K562 (cell line): ENCODE measurements at regions not wholly inside any gene's neighbourhood (a gene's known extent, or its start where the extent isn't known, plus 50 kb on each side); places are given as distances from the start of the nearest gene placed in this dataset.

Source experiments
- ATAC-seq: fragments of 200-7000 bp; cut with Tn5 transposase; 3 replicates; pipeline ENCODE4 v1.9.1; 2020; ENCODE audit warnings: moderate library complexity
- BruUV-seq: library from RNA; stranded (reverse); fragments of 400-500 nt; replicated peaks from 2 replicates; lab custom pipeline; 2021; lab: Mats Ljungman, UMichigan
- CTCF ChIA-PET: fragments of 300-600 bp; formaldehyde crosslinking; extraction: SDS; loops from one replicate; lab custom pipeline; 2021; ENCODE audit warnings: low intra/inter-chr PET ratio; lab: Yijun Ruan, JAX
- POLR2A ChIA-PET: fragments of 300-600, 350-650 bp; sonication (Branson Sonifier 250); formaldehyde crosslinking; extraction: SDS; loops from one replicate; lab custom pipeline; 2021; ENCODE audit warnings: antibody characterized with exemption, inconsistent platforms; lab: Yijun Ruan, JAX
- DNase-seq, 4 experiments: peaks; one replicate each; pipeline versions ENCODE4 v3.0.0 to v3.0.0-alpha.2; 2011 to 2018; ENCODE audit warnings: low spot score in 3 of 4, mixed read lengths in 3 of 4; ENCODE audit errors: extremely low read depth in 1 of 4
- FAIRE-seq: peaks from 2 replicates; lab custom pipeline; 2011; peaks lifted over from hg19 to GRCh38; lab: Jason Lieb, UNC
- H2AFZ ChIP-seq: 2 replicates; pipeline ENCODE4 v1.6.0; 2011; ENCODE audit warnings: low read depth, low read length, control low read depth, inconsistent platforms
- H3K27ac ChIP-seq: fragments of 200-600 bp; 3 replicates; pipeline ENCODE4 v1.8.0; 2011; ENCODE audit warnings: low read depth, mild to moderate bottlenecking, control low read depth, inconsistent platforms, low read length, moderate library complexity, mixed read lengths; ENCODE audit errors: extremely low read depth
- H3K27me3 ChIP-seq, 2 experiments: fragments of 300-600 bp in 1 of 2; 2 replicates in 1 of 2; 3 replicates in 1 of 2; pipeline versions ENCODE4 v1.6.0 to v1.8.0; 2011; ENCODE audit warnings: inconsistent platforms in 2 of 2, low read length in 2 of 2, mild to moderate bottlenecking in 1 of 2, mixed read lengths in 1 of 2, moderate library complexity in 1 of 2; ENCODE audit not compliant: control insufficient read depth in 2 of 2, insufficient read depth in 2 of 2
- H3K36me3 ChIP-seq: fragments of 300-600 bp; 3 replicates; pipeline ENCODE4 v1.8.0; 2011; ENCODE audit warnings: mild to moderate bottlenecking, low read length, inconsistent platforms; ENCODE audit not compliant: control insufficient read depth, insufficient read depth
- H3K4me1 ChIP-seq, 2 experiments: fragments of 200-600 bp in 1 of 2; replicated peaks in 1 of 2; 2 replicates in 1 of 2; 3 replicates in 1 of 2; pipeline versions ENCODE4 v1.5.1 to v1.8.0; 2011; ENCODE audit warnings: inconsistent platforms in 2 of 2, low read length in 2 of 2, mild to moderate bottlenecking in 1 of 2, mixed read lengths in 1 of 2, moderate library complexity in 1 of 2; ENCODE audit not compliant: control insufficient read depth in 2 of 2, insufficient read depth in 2 of 2
- H3K4me2 ChIP-seq: 2 replicates; pipeline ENCODE4 v1.6.1; 2011; ENCODE audit warnings: low read length, control low read depth, inconsistent platforms, mixed read lengths; ENCODE audit not compliant: insufficient read depth
- H3K4me3 ChIP-seq: fragments of 200-600 bp; sonication (generic), shearing (Covaris generic); 2 replicates; pipeline ENCODE4 v1.5.1; 2016; ENCODE audit warnings: control low read depth, inconsistent platforms
- H3K79me2 ChIP-seq: fragments of 200-600 bp; 3 replicates; pipeline ENCODE4 v1.8.0; 2011; ENCODE audit warnings: low read length, inconsistent platforms; ENCODE audit not compliant: control insufficient read depth, insufficient read depth
- H3K9ac ChIP-seq, 2 experiments: 2 replicates each; pipeline versions ENCODE4 v1.6.0 to v1.6.1; 2011; ENCODE audit warnings: low read depth in 2 of 2, low read length in 2 of 2, control low read depth in 1 of 2, inconsistent platforms in 1 of 2, mild to moderate bottlenecking in 1 of 2, mixed read lengths in 1 of 2; ENCODE audit not compliant: insufficient read depth in 1 of 2
- H3K9me1 ChIP-seq: one replicate; pipeline ENCODE4 v1.6.0; 2011; ENCODE audit warnings: inconsistent platforms, mild to moderate bottlenecking, low read length, moderate library complexity; ENCODE audit not compliant: control insufficient read depth, insufficient read depth
- H3K9me3 ChIP-seq: replicated peaks from 2 replicates; pipeline ENCODE4 v1.5.1; 2011; ENCODE audit warnings: low read depth, low read length, inconsistent platforms; ENCODE audit not compliant: control insufficient read depth, insufficient read depth
- H4K20me1 ChIP-seq: replicated peaks from 2 replicates; pipeline ENCODE4 v1.6.1; 2011; ENCODE audit warnings: low read length, inconsistent platforms, mixed read lengths; ENCODE audit not compliant: control insufficient read depth, insufficient read depth
- HDAC1 ChIP-seq, 2 experiments: fragments of 450-650 bp; IDR thresholded peaks; 2 replicates each; pipeline ENCODE4 v1.6.1; 2016 to 2017; ENCODE audit warnings: inconsistent platforms in 1 of 2, mild to moderate bottlenecking in 1 of 2, moderate library complexity in 1 of 2
- HNRNPK ChIP-seq: fragments of 200-400 bp; formaldehyde crosslinking; IDR thresholded peaks from one replicate; pipeline ENCODE4 v1.6.1; 2018; ENCODE audit warnings: mild to moderate bottlenecking, low read depth, low read length; ENCODE audit not compliant: poor library complexity, severe bottlenecking
- KDM1A ChIP-seq, 2 experiments: fragments of 450-650 bp; IDR thresholded peaks; 2 replicates each; pipeline ENCODE4 v1.6.1; 2016; ENCODE audit warnings: mild to moderate bottlenecking in 2 of 2
- MAFG ChIP-seq: fragments of 450-650 bp; conservative IDR thresholded peaks from 2 replicates; pipeline ENCODE4 v1.6.1; 2016; ENCODE audit warnings: missing genetic modification characterization, missing compliant biosample characterization
- MXI1 ChIP-seq: IDR thresholded peaks from 2 replicates; pipeline ENCODE4 v1.6.1; 2011; ENCODE audit warnings: low read depth, mild to moderate bottlenecking, improper control_type of control experiment, low read length
- NFE2 ChIP-seq: IDR thresholded peaks from 2 replicates; pipeline ENCODE4 v1.6.1; 2014; ENCODE audit warnings: antibody characterized with exemption, low read depth
- NFE2L1 ChIP-seq: fragments of 450-650 bp; IDR thresholded peaks from 2 replicates; pipeline ENCODE4 v1.6.1; 2016; ENCODE audit warnings: missing genetic modification characterization, low read depth, mild to moderate bottlenecking, missing compliant biosample characterization, moderate library complexity, borderline replicate concordance
- POLR2G ChIP-seq: fragments of 200-400 bp; formaldehyde crosslinking; IDR thresholded peaks from 2 replicates; pipeline ENCODE4 v1.6.1; 2017; ENCODE audit warnings: low read depth, mild to moderate bottlenecking, antibody characterized with exemption, low read length, moderate library complexity
- PYGO2 ChIP-seq: fragments of 450-650 bp; IDR thresholded peaks from 2 replicates; pipeline ENCODE4 v1.6.1; 2016; ENCODE audit warnings: mild to moderate bottlenecking, missing genetic modification characterization, moderate library complexity, missing compliant biosample characterization
- RBM34 ChIP-seq: fragments of 200-400 bp; formaldehyde crosslinking; IDR thresholded peaks from 2 replicates; pipeline ENCODE4 v1.6.1; 2018; ENCODE audit warnings: low read length, borderline replicate concordance; ENCODE audit not compliant: insufficient read depth
- SOX6 ChIP-seq: fragments of 450-650 bp; IDR thresholded peaks from 2 replicates; pipeline ENCODE4 v1.6.1; 2014; ENCODE audit warnings: mild to moderate bottlenecking
- WGBS: fragments of 100-300 bp; shearing (Covaris generic); methylation state at CpG from one replicate; pipeline ENCODE4 v1.1.6; 2016; ENCODE audit warnings: low coverage, mixed read lengths; ENCODE audit not compliant: insufficient coverage; ENCODE audit errors: missing lambda C conversion rate; 5-methylcytosine and 5-hydroxymethylcytosine counted together
- in situ Hi-C: fragments of 300-500 bp; cut with MboI; formaldehyde crosslinking; loops from 4 replicates; pipeline ENCODE4 v1.15.0; 2018; ENCODE audit warnings: inconsistent platforms, mixed read lengths
- intact Hi-C: fragments of 100-400 bp; cut with micrococcal nuclease; formaldehyde crosslinking; loops from 2 replicates; pipeline ENCODE4 v1.14.2; 2022
- TF ChIP-seq, protein P1 (sequence below): sonication (generic); formaldehyde crosslinking; IDR thresholded peaks from 2 replicates; pipeline ENCODE4 v1.5.0; 2020; ENCODE audit warnings: missing genetic modification reagents
- TF ChIP-seq, protein P2 (sequence below): fragments of 250-450 bp; sonication (Bioruptor Pico); IDR thresholded peaks from 2 replicates; pipeline ENCODE4 v1.8.0; 2022; ENCODE audit warnings: moderate library complexity, mild to moderate bottlenecking, inconsistent platforms
- TF ChIP-seq, protein P3 (sequence below): fragments of 250-450 bp; sonication (Bioruptor Pico); IDR thresholded peaks from 2 replicates; pipeline ENCODE4 v1.8.0; 2022; ENCODE audit warnings: inconsistent platforms

DNA sequence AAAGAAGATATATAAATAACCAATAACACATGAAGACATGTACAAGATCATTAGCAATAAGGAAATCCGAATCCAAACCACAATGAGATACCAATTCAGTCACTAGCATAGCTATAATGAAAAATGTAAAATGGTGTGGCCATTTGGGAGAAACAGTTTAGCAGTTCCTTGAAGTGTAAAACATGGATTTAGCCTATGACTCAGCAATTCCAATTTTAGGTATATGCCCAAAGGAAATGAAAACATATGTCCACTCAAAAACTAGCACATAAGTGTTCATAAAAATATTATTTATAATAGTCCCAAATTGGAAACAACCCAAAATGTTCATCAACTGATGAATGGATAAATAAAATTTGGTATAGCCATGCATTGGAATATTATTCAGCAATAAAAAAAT, 165.5 kb upstream of the CRIM1 start:
- 0% methylated on average over 1 of the region's 1 CpG for WGBS
- Histone ChIP-seq H3K9ac (no peak overlapping the region), H3K4me3 (no peak overlapping the region), H2AFZ (no peak overlapping the region), H3K4me1 (no peaks in the 10 kb centered on the region), H3K9me3 (no peaks in the 10 kb centered on the region; the same call in 1 of the 2 replicates), H3K27me3 (no peaks in the 10 kb centered on the region), H3K36me3 (no peaks in the 10 kb centered on the region), H3K79me2 (no peaks in the 10 kb centered on the region), H4K20me1 (no peaks in the 10 kb centered on the region), H3K9me1 (no peaks in the 10 kb centered on the region), H3K27ac (no peak overlapping the region), H3K4me2 (no peak overlapping the region)
- TF ChIP-seq NFE2L1 (0 out of 2 replicates have a peak, but pooled peaks have one; percentile 20), MAFG (tag) (peak; percentile 26; the same call in 1 of the 2 replicates), NFE2 (peak; percentile 22; the same call in 1 of the 2 replicates)
- TF ChIP-seq, protein P1, sequence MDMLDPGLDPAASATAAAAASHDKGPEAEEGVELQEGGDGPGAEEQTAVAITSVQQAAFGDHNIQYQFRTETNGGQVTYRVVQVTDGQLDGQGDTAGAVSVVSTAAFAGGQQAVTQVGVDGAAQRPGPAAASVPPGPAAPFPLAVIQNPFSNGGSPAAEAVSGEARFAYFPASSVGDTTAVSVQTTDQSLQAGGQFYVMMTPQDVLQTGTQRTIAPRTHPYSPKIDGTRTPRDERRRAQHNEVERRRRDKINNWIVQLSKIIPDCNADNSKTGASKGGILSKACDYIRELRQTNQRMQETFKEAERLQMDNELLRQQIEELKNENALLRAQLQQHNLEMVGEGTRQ (CRISPR knock-in tag), result no peak
- ATAC-seq (no peak), DNase-seq (no peak), FAIRE-seq (no peak)
- ChIA-PET CTCF (no interaction called here), POLR2A (no interaction called here)
- BruUV-seq, result no TSS peak
- in situ Hi-C loops (no loop called here), intact Hi-C loops (no loop called here)

DNA sequence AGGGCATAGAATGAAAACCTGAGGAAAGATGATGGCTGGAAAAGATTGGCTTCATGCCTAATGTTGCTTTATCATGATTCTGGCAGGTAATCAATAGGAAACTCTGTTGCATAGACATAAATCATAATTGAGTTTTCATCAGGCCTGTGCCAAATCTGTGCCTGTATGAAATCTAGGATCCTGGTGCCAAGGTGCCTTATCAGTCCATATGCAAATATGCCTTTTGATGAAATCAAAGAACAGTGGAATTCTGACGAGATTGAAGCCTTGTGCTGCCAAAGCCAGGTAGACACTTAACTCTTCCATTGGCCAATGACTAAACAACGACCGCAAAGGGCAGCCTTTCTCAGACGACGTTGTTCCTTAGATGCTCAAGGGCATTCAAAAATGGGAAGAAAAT, 170.0 kb upstream of the CRIM1 start:
- Histone ChIP-seq H3K4me1 (no peaks in the 10 kb centered on the region), H3K79me2 (no peaks in the 10 kb centered on the region), H3K4me3 (no peak overlapping the region), H3K9me1 (no peaks in the 10 kb centered on the region), H3K27me3 (no peaks in the 10 kb centered on the region), H4K20me1 (no peaks in the 10 kb centered on the region), H3K9me3 (no peaks in the 10 kb centered on the region), H3K27ac (no peak overlapping the region), H3K9ac (no peak overlapping the region), H2AFZ (no peak overlapping the region), H3K4me2 (no peak overlapping the region), H3K36me3 (no peaks in the 10 kb centered on the region)
- ChIA-PET CTCF (no interaction called here), POLR2A (no interaction called here)
- DNase-seq, result no peak
- TF ChIP-seq, protein P2, sequence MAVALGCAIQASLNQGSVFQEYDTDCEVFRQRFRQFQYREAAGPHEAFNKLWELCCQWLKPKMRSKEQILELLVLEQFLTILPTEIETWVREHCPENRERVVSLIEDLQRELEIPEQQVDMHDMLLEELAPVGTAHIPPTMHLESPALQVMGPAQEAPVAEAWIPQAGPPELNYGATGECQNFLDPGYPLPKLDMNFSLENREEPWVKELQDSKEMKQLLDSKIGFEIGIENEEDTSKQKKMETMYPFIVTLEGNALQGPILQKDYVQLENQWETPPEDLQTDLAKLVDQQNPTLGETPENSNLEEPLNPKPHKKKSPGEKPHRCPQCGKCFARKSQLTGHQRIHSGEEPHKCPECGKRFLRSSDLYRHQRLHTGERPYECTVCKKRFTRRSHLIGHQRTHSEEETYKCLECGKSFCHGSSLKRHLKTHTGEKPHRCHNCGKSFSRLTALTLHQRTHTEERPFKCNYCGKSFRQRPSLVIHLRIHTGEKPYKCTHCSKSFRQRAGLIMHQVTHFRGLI, result no peak
- TF ChIP-seq PYGO2 (tag) (no peak), SOX6 (no peak), KDM1A (IDR thresholded peaks at IDR 0.05) (no peak), RBM34 (no peak), POLR2G (no peak), HNRNPK (no peak), HDAC1 (IDR thresholded peaks at IDR 0.05) (no peak), MXI1 (no peak)
- TF ChIP-seq, protein P3, sequence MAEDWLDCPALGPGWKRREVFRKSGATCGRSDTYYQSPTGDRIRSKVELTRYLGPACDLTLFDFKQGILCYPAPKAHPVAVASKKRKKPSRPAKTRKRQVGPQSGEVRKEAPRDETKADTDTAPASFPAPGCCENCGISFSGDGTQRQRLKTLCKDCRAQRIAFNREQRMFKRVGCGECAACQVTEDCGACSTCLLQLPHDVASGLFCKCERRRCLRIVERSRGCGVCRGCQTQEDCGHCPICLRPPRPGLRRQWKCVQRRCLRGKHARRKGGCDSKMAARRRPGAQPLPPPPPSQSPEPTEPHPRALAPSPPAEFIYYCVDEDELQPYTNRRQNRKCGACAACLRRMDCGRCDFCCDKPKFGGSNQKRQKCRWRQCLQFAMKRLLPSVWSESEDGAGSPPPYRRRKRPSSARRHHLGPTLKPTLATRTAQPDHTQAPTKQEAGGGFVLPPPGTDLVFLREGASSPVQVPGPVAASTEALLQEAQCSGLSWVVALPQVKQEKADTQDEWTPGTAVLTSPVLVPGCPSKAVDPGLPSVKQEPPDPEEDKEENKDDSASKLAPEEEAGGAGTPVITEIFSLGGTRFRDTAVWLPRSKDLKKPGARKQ, result no peak
- intact Hi-C loops, result no loop called here
- no peak for ATAC-seq
- BruUV-seq, result no TSS peak
- in situ Hi-C loops, result no loop called here
- WGBS, result 11% methylated on average over 5 of the region's 5 CpGs
- no peak for FAIRE-seq
